MM.1S (cell line): ENCODE measurements at regions not wholly inside any gene's neighbourhood (a gene's known extent, or its start where the extent isn't known, plus 50 kb on each side); places are given as distances from the start of the nearest gene placed in this dataset.

Source experiments
- DNase-seq: peaks from one replicate; pipeline ENCODE4 v3.0.0-alpha.2; 2015
- H2AFZ ChIP-seq: fragments of 300-600 bp; sonication (generic); 2 replicates; pipeline ENCODE4 v1.6.0; 2016; ENCODE audit warnings: antibody characterized with exemption, low read length
- H3F3A ChIP-seq: fragments of 300-600 bp; sonication (generic); 2 replicates; pipeline ENCODE4 v1.6.1; 2016; ENCODE audit warnings: mild to moderate bottlenecking, antibody characterized with exemption, low read length, moderate library complexity, mixed read lengths; ENCODE audit not compliant: insufficient read depth
- H3K27ac ChIP-seq: fragments of 300-600 bp; sonication (generic); 2 replicates; pipeline ENCODE4 v1.5.1; 2016; ENCODE audit warnings: mild to moderate bottlenecking, low read length
- H3K27me3 ChIP-seq: fragments of 300-600 bp; sonication (generic); replicated peaks from 2 replicates; pipeline ENCODE4 v1.6.0; 2016; ENCODE audit warnings: low read length; ENCODE audit not compliant: insufficient read depth
- H3K36me3 ChIP-seq: fragments of 300-600 bp; sonication (generic); replicated peaks from 2 replicates; pipeline ENCODE4 v1.6.1; 2016; ENCODE audit warnings: mild to moderate bottlenecking, low read length, mixed read lengths; ENCODE audit not compliant: insufficient read depth
- H3K4me1 ChIP-seq: fragments of 300-600 bp; sonication (generic); 2 replicates; pipeline ENCODE4 v1.6.1; 2016; ENCODE audit warnings: low read length, mixed read lengths
- H3K4me2 ChIP-seq: fragments of 300-600 bp; sonication (generic); 2 replicates; pipeline ENCODE4 v1.6.0; 2016; ENCODE audit warnings: low read depth, low read length
- H3K4me3 ChIP-seq: fragments of 300-600 bp; sonication (generic); 2 replicates; pipeline ENCODE4 v1.5.1; 2016; ENCODE audit warnings: low read length, mixed read lengths
- H3K79me2 ChIP-seq: fragments of 300-600 bp; sonication (generic); 2 replicates; pipeline ENCODE4 v1.6.1; 2016; ENCODE audit warnings: mixed run types, low read length, mixed read lengths
- H3K9ac ChIP-seq: fragments of 300-600 bp; sonication (generic); 2 replicates; pipeline ENCODE4 v1.6.1; 2016; ENCODE audit warnings: low read length, mixed read lengths
- H3K9me2 ChIP-seq: fragments of 300-600 bp; sonication (generic); replicated peaks from 2 replicates; pipeline ENCODE4 v1.6.1; 2016; ENCODE audit warnings: mild to moderate bottlenecking, low read length, mixed read lengths; ENCODE audit not compliant: insufficient read depth
- H3K9me3 ChIP-seq: fragments of 300-600 bp; sonication (generic); replicated peaks from 2 replicates; pipeline ENCODE4 v1.6.1; 2016; ENCODE audit warnings: mild to moderate bottlenecking, low read length, mixed read lengths; ENCODE audit not compliant: insufficient read depth
- H4K20me1 ChIP-seq: fragments of 300-600 bp; sonication (generic); 2 replicates; pipeline ENCODE4 v1.6.1; 2016; ENCODE audit warnings: mild to moderate bottlenecking, low read length, moderate library complexity, mixed read lengths; ENCODE audit not compliant: insufficient read depth
- EZH2 ChIP-seq: fragments of 300-600 bp; sonication (generic); optimal IDR thresholded peaks from 2 replicates; pipeline ENCODE3; 2017; ENCODE audit warnings: low read depth, mild to moderate bottlenecking, antibody characterized with exemption, low read length, mixed read lengths
- EZH2phosphoT487 ChIP-seq: fragments of 300-600 bp; sonication (generic); IDR thresholded peaks from 2 replicates; pipeline ENCODE4 v1.6.1; 2018; ENCODE audit warnings: antibody characterized with exemption, low read length
- TF ChIP-seq, protein P1 (sequence below): fragments of 300-600 bp; sonication (generic); IDR thresholded peaks from 2 replicates; pipeline ENCODE4 v1.5.1; 2016; ENCODE audit warnings: antibody characterized with exemption, low read length, mixed read lengths

DNA sequence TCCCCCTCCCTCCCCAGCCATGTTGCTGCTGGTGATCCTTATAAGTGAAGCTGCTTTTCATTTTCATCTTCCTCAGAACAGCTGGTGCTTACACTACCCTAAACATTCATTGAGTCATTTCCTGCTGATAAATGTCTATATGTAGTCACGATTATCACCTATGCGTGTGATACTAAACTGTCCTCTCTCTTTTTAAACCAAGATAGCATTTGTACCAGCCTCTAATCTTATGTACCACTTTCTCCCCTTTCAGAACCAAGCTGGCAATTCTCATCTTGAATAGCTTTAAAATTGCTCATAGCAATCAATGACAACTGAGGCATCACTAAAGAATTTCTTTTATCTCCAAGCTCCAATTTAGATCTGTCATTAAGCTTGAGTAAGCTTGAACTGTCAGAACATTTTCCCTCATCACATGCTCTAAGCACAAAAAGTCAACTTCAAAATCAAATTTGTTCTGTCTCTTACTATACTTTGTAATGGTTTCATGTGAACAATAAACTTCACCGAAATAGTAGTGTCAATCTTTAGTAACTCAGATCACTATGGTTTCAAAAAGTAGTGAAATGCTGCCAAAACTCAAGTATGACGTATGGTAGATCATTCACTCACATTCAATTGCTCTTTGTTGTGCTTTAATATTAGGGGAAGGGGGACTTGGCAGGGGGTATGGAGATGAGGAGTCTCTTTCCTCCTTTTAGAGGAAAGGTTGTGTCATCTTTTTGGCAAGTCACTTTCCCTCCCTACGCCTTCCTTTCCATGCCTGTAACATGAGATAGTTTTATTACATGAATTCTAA is 178.1 kb upstream of the NOVA1 start:
- Histone ChIP-seq H3K9me2 (no peaks in the 10 kb centered on the region), H3K4me3 (no peak overlapping the region), H2AFZ (no peak overlapping the region), H3K36me3 (no peaks in the 10 kb centered on the region), H3K79me2 (no peaks in the 10 kb centered on the region), H3K27me3 (no peaks in the 10 kb centered on the region), H3K4me1 (no peaks in the 10 kb centered on the region), H3K27ac (no peak overlapping the region), H3K9ac (no peak overlapping the region), H3K4me2 (no peak overlapping the region), H4K20me1 (no peaks in the 10 kb centered on the region), H3F3A (no peaks in the 10 kb centered on the region), H3K9me3 (no peaks in the 10 kb centered on the region)
- no peak for DNase-seq
- no peak for TF ChIP-seq EZH2
- TF ChIP-seq, protein P1, sequence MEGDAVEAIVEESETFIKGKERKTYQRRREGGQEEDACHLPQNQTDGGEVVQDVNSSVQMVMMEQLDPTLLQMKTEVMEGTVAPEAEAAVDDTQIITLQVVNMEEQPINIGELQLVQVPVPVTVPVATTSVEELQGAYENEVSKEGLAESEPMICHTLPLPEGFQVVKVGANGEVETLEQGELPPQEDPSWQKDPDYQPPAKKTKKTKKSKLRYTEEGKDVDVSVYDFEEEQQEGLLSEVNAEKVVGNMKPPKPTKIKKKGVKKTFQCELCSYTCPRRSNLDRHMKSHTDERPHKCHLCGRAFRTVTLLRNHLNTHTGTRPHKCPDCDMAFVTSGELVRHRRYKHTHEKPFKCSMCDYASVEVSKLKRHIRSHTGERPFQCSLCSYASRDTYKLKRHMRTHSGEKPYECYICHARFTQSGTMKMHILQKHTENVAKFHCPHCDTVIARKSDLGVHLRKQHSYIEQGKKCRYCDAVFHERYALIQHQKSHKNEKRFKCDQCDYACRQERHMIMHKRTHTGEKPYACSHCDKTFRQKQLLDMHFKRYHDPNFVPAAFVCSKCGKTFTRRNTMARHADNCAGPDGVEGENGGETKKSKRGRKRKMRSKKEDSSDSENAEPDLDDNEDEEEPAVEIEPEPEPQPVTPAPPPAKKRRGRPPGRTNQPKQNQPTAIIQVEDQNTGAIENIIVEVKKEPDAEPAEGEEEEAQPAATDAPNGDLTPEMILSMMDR = no peak
- no peak for TF ChIP-seq EZH2phosphoT487

DNA sequence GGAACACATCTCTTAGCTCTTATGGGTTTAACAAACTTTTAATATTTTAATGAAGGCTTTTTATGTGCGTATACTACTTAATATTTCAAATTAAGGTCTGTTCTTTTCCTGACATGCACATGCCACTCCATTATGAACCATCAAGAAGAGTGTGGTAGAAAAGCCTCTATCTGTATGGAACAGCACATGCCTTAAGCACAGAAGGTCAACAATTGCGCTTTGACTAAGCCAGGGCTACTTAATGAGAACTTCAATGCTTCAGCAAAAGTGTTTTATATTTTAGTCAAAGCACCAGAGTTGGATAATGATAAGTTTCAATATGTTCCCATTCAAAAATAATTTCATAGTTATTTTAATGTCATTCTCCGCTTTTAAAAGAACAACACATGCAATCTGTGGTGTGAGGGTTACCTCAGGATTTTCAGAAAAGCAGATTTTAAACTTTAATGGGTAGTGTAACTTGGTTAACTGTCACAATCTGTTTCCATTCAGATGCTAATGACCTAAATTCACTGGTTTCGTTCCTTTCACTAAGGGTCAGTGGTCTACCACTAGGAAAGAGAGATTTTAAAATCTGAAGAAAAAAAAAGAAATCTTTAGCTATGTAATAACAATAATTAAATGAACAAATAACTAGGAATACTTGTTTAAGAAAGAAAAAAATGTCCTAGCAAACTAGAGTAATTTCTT is 193.4 kb upstream of the NOVA1 start:
- Histone ChIP-seq H3K4me3 (no peak overlapping the region), H3K27me3 (no peaks in the 10 kb centered on the region), H3K27ac (no peak overlapping the region), H3K9ac (no peak overlapping the region), H2AFZ (no peak overlapping the region), H3F3A (no peaks in the 10 kb centered on the region), H3K4me2 (no peak overlapping the region), H3K79me2 (no peaks in the 10 kb centered on the region), H3K9me3 (no peaks in the 10 kb centered on the region), H4K20me1 (no peaks in the 10 kb centered on the region), H3K9me2 (no peaks in the 10 kb centered on the region), H3K36me3 (no peaks in the 10 kb centered on the region), H3K4me1 (no peaks in the 10 kb centered on the region)
- no peak for TF ChIP-seq EZH2
- no peak for TF ChIP-seq EZH2phosphoT487
- TF ChIP-seq, protein P1 = no peak
- no peak for DNase-seq

DNA sequence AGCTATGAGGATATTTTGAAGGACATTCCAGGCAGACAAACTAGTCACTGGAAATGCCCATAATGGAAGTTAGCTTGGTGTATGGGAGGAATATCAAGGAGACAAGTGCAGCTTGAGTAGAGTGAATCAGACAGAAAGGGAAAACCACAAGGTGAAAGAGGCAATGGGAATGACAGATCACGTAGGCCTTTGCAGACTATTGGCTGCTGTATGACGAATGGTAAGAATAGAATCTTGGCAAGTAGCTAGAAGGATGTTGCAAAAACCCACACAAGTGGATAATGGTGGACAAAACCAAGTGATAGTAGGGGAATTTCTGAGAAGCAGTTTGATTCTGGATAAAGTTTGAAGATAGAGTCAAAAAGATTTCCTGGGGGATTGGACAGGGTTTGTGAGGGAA is 196.9 kb upstream of the NOVA1 start:
- Histone ChIP-seq H2AFZ (no peak overlapping the region), H3K9me2 (no peaks in the 10 kb centered on the region), H3F3A (no peaks in the 10 kb centered on the region), H3K27me3 (no peaks in the 10 kb centered on the region), H3K4me3 (no peak overlapping the region), H3K36me3 (no peaks in the 10 kb centered on the region), H4K20me1 (no peaks in the 10 kb centered on the region), H3K9me3 (no peaks in the 10 kb centered on the region), H3K4me2 (no peak overlapping the region), H3K27ac (no peak overlapping the region), H3K9ac (no peak overlapping the region), H3K79me2 (no peaks in the 10 kb centered on the region), H3K4me1 (no peaks in the 10 kb centered on the region)
- DNase-seq = no peak
- TF ChIP-seq, protein P1 = no peak
- TF ChIP-seq EZH2phosphoT487 = no peak
- no peak for TF ChIP-seq EZH2
